Esophagus muscularis mucosa (tissue), 4 donors: ENCODE measurements at regions not wholly inside any gene's neighbourhood (a gene's known extent, or its start where the extent isn't known, plus 50 kb on each side); places are given as distances from the start of the nearest gene placed in this dataset.

Source experiments
- CTCF ChIP-seq, 3 experiments: fragments of 200-600 bp in 2 of 3; fragments of 450-650 bp in 1 of 3; sonication (generic) in 2 of 3; IDR thresholded peaks; one replicate each; pipeline ENCODE4 v1.5.1; 2017 to 2019; ENCODE audit warnings: antibody characterized with exemption in 3 of 3, mild to moderate bottlenecking in 2 of 3, moderate library complexity in 1 of 3
- EP300 ChIP-seq: sonication (generic); formaldehyde crosslinking; IDR thresholded peaks from one replicate; pipeline ENCODE4 v1.6.1; 2017; ENCODE audit warnings: antibody characterized with exemption
- POLR2A ChIP-seq: fragments of 450-650 bp; IDR thresholded peaks from one replicate; pipeline ENCODE4 v1.6.1; 2017; ENCODE audit warnings: antibody characterized with exemption, moderate library complexity, mild to moderate bottlenecking, low read depth
- POLR2AphosphoS5 ChIP-seq, 2 donors: sonication (generic); formaldehyde crosslinking; IDR thresholded peaks; one replicate each; pipeline ENCODE4 v1.6.1; 2017; ENCODE audit warnings: antibody characterized with exemption in 2 of 2

- TF ChIP-seq CTCF (IDR thresholded peaks at IDR 0.05) (no peak), POLR2AphosphoS5 (IDR thresholded peaks at IDR 0.05) (no peak), POLR2A (no peak), EP300 (no peak)
These were observed 102.5 kb downstream of the ADAMTS15 start for GRCh38 chr11:130550984-130551383.
